ENCODE measurements at regions not wholly inside any gene's neighbourhood (a gene's known extent, or its start where the extent isn't known, plus 50 kb on each side); places are given as distances from the start of the nearest gene placed in this dataset.

DNA sequence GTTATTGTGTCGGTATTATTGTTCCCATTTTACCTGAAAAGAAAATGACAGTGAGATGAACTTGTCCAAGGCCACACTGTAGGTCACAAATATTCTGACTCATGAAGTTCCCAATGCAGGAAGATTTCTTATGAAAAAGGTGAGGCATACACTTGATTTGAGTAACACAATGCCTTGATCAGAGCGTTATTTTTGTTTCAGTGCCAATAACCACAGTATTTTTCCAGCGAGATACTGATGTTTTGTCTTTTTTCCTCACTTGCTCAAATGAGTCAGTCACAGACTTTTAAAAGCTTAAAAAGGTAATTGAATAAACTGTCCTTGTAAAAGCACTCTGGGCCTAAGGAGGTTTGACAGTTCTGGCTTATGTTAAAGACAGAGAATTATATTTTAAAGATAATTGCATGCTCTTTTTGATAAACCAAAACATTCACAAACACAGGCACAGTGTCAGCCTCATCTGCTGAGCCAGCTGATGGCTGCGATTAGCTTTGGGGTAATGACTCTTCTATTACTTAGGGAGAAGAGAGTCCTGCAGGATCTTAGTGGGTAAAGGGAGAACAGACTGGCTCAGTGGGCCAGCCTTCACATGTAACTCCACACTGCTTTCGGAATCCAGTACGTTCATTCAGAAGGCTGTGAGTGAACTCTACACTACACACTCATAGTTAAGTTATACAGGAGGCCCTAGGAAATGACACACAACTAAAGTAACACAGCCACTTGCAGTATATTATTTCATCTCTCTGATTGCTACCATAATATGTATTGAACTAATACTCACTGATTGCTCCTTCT is 165.5 kb upstream of the CD180 start:
- TF ChIP-seq, protein P1, sequence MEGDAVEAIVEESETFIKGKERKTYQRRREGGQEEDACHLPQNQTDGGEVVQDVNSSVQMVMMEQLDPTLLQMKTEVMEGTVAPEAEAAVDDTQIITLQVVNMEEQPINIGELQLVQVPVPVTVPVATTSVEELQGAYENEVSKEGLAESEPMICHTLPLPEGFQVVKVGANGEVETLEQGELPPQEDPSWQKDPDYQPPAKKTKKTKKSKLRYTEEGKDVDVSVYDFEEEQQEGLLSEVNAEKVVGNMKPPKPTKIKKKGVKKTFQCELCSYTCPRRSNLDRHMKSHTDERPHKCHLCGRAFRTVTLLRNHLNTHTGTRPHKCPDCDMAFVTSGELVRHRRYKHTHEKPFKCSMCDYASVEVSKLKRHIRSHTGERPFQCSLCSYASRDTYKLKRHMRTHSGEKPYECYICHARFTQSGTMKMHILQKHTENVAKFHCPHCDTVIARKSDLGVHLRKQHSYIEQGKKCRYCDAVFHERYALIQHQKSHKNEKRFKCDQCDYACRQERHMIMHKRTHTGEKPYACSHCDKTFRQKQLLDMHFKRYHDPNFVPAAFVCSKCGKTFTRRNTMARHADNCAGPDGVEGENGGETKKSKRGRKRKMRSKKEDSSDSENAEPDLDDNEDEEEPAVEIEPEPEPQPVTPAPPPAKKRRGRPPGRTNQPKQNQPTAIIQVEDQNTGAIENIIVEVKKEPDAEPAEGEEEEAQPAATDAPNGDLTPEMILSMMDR (IDR thresholded peaks at IDR 0.05; ENCODE audit: control insufficient read depth, insufficient read depth, low read depth, low read length, missing control alignments): no peak

DNA sequence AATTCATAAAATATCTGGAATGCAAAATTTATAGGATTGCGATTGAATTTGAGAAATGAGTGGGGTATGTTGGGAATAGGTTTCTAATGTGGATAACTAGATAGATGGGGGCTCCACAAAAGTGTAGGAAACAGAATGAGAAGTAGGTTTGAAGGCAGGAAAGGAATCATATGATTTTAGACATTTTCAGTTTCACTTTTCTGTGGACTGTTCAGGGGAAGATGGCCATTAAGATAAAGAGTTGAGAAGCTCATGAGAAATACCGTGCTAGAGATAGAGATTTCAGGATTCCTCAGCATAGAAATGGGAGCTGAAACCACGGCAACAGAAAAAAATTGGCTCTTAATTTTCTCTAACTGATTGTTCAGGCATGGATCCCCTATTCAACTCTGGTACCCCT is 163.4 kb upstream of the CD180 start:
- TF ChIP-seq, protein P1 (IDR thresholded peaks at IDR 0.05; ENCODE audit: control insufficient read depth, insufficient read depth, low read depth, low read length, missing control alignments): no peak
- DNase-seq (ENCODE audit: low read depth): no peak
- H3K4me3 ChIP-seq (ENCODE audit: control insufficient read depth, low read depth, low read length): no peak overlapping the region

More for the DNA sequence above, 165.5 kb upstream of the CD180 start:
- no peak for DNase-seq (ENCODE audit: low read depth)
- H3K4me3 ChIP-seq (ENCODE audit: control insufficient read depth, low read depth, low read length): no peak overlapping the region

DNA sequence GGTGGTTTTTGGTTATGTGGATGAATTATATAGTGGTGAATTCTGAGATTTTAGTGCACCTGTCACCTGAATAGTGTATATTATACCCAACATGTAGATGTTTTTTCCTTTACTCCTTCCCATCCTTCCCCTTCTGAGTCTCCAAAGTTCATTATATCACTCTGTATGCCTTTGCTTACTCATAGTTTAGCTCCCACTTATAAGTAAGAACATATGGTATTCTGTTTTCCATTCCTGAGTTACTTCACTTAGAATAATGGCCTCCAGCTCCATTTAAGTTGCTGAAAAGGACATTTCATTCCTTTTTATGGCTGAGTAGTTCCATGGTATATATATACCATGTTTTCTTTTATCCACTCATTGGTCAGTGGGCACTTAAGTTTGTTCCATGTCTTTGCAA is 161.6 kb upstream of the CD180 start:
- no peak for DNase-seq (ENCODE audit: low read depth)
- TF ChIP-seq, protein P1 (IDR thresholded peaks at IDR 0.05; ENCODE audit: control insufficient read depth, insufficient read depth, low read depth, low read length, missing control alignments): no peak

DNA sequence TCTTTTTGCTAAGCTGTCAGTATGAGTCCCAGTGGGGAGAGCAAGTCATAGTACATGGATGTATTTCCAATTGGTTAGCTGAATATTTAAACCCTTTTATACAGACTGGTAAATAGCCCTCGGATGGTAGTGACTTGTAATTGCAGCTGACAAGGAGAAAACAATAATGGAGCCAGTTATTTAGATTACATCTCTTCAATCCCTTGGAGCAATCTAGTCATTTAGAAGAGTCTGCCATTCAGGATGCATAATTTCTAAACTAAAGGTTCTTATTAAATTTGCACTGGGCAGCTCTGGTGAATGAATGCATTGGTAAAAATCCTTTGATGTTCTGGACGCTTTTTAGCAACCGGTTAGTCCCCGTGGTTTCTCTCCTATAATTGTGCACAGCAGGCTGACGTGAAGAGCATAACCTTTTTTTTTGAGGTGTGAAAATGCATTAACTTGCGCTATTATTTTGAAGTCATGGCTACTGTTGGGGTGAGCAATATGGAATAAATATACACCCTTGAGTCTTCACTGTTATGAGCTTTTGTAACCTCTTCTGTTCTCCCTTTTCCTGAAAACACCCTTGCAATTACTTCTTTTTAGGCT is 158.6 kb upstream of the CD180 start:
- TF ChIP-seq, protein P1 (IDR thresholded peaks at IDR 0.05; ENCODE audit: control insufficient read depth, insufficient read depth, low read depth, low read length, missing control alignments): no peak
- no peak overlapping the region for H3K4me3 ChIP-seq (ENCODE audit: control insufficient read depth, low read depth, low read length)
- no peak for DNase-seq (ENCODE audit: low read depth)

More for the DNA sequence above, 161.6 kb upstream of the CD180 start:
- H3K4me3 ChIP-seq (ENCODE audit: control insufficient read depth, low read depth, low read length): no peak overlapping the region

DNA sequence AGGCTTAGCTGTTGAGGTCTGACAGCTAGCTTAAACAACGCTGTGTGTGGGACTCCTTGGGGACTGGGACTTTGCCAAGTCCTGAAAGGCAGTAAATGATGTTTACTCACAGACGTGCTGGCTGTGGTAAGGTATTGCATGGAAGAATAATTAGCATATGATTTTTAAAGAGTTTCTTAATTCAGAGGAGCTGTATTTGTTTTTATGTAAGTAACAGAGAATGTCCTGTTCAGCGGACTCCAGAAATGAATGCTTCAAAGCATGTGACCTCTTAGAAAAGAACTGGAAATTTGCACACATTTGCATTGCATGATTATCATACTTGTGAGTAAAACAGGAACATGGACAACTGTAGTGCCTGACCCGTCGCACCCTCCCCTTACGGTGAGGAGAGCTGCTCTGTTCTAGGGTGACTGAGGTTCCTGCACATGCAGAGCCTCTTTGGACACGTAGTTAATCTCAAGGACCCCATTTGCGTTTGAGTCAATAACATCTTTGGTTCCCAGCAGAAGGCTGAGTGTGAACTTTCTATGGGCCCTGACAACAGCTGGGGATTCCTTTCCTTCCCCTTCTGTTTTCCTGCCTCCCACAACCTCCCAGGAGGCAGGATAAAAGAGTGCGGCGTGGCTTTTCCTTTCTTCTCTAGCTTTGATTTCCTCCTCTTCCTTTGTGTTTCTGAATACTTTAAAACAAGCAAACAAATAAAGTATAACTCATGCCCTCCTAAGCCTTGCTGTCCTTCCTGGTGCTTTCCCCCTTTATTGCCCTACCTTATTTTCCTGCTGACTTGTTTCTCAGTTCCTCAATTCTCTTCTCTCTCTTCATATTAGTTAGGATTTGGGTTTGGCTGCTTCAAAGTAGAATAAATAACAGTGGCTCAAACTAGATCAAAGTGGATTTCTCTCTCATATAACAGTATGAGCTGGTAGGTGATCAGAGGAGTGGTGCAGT is 157.2 kb upstream of the CD180 start:
- TF ChIP-seq, protein P1 (IDR thresholded peaks at IDR 0.05; ENCODE audit: control insufficient read depth, insufficient read depth, low read depth, low read length, missing control alignments): no peak
- no peak for DNase-seq (ENCODE audit: low read depth)
- H3K4me3 ChIP-seq (ENCODE audit: control insufficient read depth, low read depth, low read length): no peak overlapping the region

DNA sequence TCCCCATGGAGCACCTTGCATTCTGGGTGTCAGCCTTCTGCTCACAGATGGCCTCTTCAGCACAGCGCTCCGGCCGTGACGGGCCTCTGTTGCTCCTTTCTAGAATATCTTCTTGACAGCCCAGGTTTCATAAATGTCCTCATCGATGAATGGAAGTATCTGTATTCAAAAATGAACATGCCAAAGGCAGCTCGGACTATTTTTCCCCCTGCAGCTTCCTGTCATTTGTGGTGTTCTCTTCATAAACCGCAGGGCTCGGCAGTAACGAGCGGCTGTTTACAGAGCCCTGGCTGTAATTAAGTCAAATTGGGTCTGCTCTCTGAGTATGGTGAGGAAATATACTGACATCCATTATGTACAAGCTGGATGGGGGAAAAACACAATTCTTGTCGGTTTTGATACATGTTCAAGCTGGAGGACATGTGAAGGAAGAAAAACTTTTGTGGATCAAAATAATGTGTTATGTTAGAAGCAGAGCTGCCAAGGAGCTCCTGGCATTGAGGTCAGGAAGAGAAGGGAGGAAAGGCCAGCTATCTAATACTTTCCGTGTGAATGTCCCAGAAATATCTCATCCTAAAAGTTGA is 154.1 kb upstream of the CD180 start:
- no peak overlapping the region for H3K4me3 ChIP-seq (ENCODE audit: control insufficient read depth, low read depth, low read length)
- DNase-seq (ENCODE audit: low read depth): no peak
- TF ChIP-seq, protein P1 (IDR thresholded peaks at IDR 0.05; ENCODE audit: control insufficient read depth, insufficient read depth, low read depth, low read length, missing control alignments): no peak

All from AG09309 (cell line).